Neural cell (in vitro differentiated cells): ENCODE measurements at regions not wholly inside any gene's neighbourhood (a gene's known extent, or its start where the extent isn't known, plus 50 kb on each side); places are given as distances from the start of the nearest gene placed in this dataset.

ENCODE experiments used
- H2AFZ ChIP-seq: fragments of 200-600, 300-800 bp; sonication (generic), shearing (Covaris generic); 2 replicates; pipeline ENCODE4 v1.6.0; 2014; ENCODE audit warnings: low read depth, mild to moderate bottlenecking, antibody characterized with exemption, low read length, moderate library complexity
- H3F3A ChIP-seq: fragments of 200-600 bp; shearing (Covaris generic); 2 replicates; pipeline ENCODE4 v1.6.1; 2016; ENCODE audit warnings: mild to moderate bottlenecking, moderate library complexity, mixed read lengths, antibody characterized with exemption, low read length; ENCODE audit not compliant: insufficient read depth, poor library complexity, severe bottlenecking
- H3K27ac ChIP-seq: fragments of 200-600, 300-800 bp; sonication (generic), shearing (Covaris generic); 2 replicates; pipeline ENCODE4 v1.5.1; 2014; ENCODE audit warnings: mild to moderate bottlenecking, low read length, moderate library complexity
- H3K27me3 ChIP-seq: fragments of 300-800, 200-600 bp; sonication (generic), shearing (Covaris generic); 2 replicates; pipeline ENCODE4 v1.6.0; 2014; ENCODE audit warnings: mild to moderate bottlenecking, low read depth, low read length, moderate library complexity; ENCODE audit not compliant: insufficient read depth
- H3K36me3 ChIP-seq: fragments of 300-800, 200-600 bp; sonication (generic), shearing (Covaris generic); 2 replicates; pipeline ENCODE4 v1.5.1; 2014; ENCODE audit warnings: mild to moderate bottlenecking, antibody characterized with exemption, low read length, moderate library complexity; ENCODE audit not compliant: insufficient read depth
- H3K4me2 ChIP-seq: fragments of 300-800, 200-600 bp; sonication (generic), shearing (Covaris generic); 2 replicates; pipeline ENCODE4 v1.6.0; 2014; ENCODE audit warnings: mild to moderate bottlenecking, low read length
- H3K4me3 ChIP-seq: fragments of 300-800, 200-600 bp; sonication (generic), shearing (Covaris generic); 2 replicates; pipeline ENCODE4 v1.5.1; 2014; ENCODE audit warnings: mild to moderate bottlenecking, low read length, moderate library complexity
- H3K79me2 ChIP-seq: fragments of 200-600 bp; shearing (Covaris generic); replicated peaks from 2 replicates; pipeline ENCODE4 v1.6.0; 2014; ENCODE audit warnings: mild to moderate bottlenecking, low read length, moderate library complexity; ENCODE audit not compliant: insufficient read depth
- H3K9ac ChIP-seq: fragments of 300-800, 200-600 bp; sonication (generic), shearing (Covaris generic); 2 replicates; pipeline ENCODE4 v1.6.1; 2016; ENCODE audit warnings: mild to moderate bottlenecking, low read length, mixed read lengths
- H3K9me2 ChIP-seq: fragments of 200-600 bp; shearing (Covaris generic); 2 replicates; pipeline ENCODE4 v1.6.1; 2016; ENCODE audit warnings: mild to moderate bottlenecking, low read length, mixed read lengths; ENCODE audit not compliant: insufficient read depth
- H3K9me3 ChIP-seq: fragments of 200-600, 300-800 bp; sonication (generic), shearing (Covaris generic); 2 replicates; pipeline ENCODE4 v1.6.1; 2016; ENCODE audit warnings: mild to moderate bottlenecking, mixed run types, low read length, moderate library complexity, mixed read lengths
- H4K20me1 ChIP-seq: fragments of 200-600 bp; shearing (Covaris generic); 2 replicates; pipeline ENCODE4 v1.6.1; 2016; ENCODE audit warnings: mild to moderate bottlenecking, mixed run types; ENCODE audit not compliant: insufficient read depth
- CTCF ChIP-seq: fragments of 450-650 bp; IDR thresholded peaks from 2 replicates; pipeline ENCODE4 v1.5.1; 2014; ENCODE audit warnings: antibody characterized with exemption, mild to moderate bottlenecking, moderate library complexity; ENCODE audit not compliant: poor library complexity, severe bottlenecking
- EP300 ChIP-seq: fragments of 450-650 bp; conservative IDR thresholded peaks from 2 replicates; pipeline ENCODE4 v1.6.1; 2014; ENCODE audit warnings: antibody characterized with exemption, mild to moderate bottlenecking, moderate library complexity; ENCODE audit not compliant: poor library complexity, severe bottlenecking
- EZH2 ChIP-seq: fragments of 200-600, 300-800 bp; shearing (Covaris generic), sonication (generic); IDR thresholded peaks from 2 replicates; pipeline ENCODE4 v1.6.1; 2014; ENCODE audit warnings: antibody characterized with exemption, low read length, borderline replicate concordance, mild to moderate bottlenecking; ENCODE audit not compliant: insufficient read depth, poor library complexity, severe bottlenecking
- MXI1 ChIP-seq: fragments of 450-650 bp; conservative IDR thresholded peaks from 2 replicates; pipeline ENCODE4 v1.6.1; 2014; ENCODE audit warnings: antibody characterized with exemption, mild to moderate bottlenecking; ENCODE audit not compliant: poor library complexity, severe bottlenecking
- POLR2AphosphoS5 ChIP-seq: IDR thresholded peaks from 2 replicates; pipeline ENCODE4 v1.6.1; 2012
- RAD21 ChIP-seq: fragments of 450-650 bp; conservative IDR thresholded peaks from 2 replicates; pipeline ENCODE4 v1.6.1; 2014; ENCODE audit warnings: antibody characterized with exemption, mild to moderate bottlenecking, moderate library complexity
- REST ChIP-seq: IDR thresholded peaks from 2 replicates; pipeline ENCODE4 v1.6.1; 2012; ENCODE audit warnings: borderline replicate concordance
- SMC3 ChIP-seq: fragments of 450-650 bp; conservative IDR thresholded peaks from 2 replicates; pipeline ENCODE4 v1.6.1; 2014; ENCODE audit warnings: antibody characterized with exemption, mild to moderate bottlenecking, moderate library complexity; ENCODE audit not compliant: poor library complexity
- TAF1 ChIP-seq: IDR thresholded peaks from 2 replicates; pipeline ENCODE4 v1.6.1; 2012; ENCODE audit warnings: low read depth

GRCh38 chr15:59876140-59876539 is 128.0 kb upstream of the FOXB1 start:
- no peak overlapping the region for H3K9ac ChIP-seq
- no peaks in the 10 kb centered on the region for H4K20me1 ChIP-seq
- no peaks in the 10 kb centered on the region for H3K9me3 ChIP-seq
- TF ChIP-seq REST = no peak
- H3K27ac ChIP-seq = no peak overlapping the region
- no peaks in the 10 kb centered on the region for H3K79me2 ChIP-seq
- no peak overlapping the region for H2AFZ ChIP-seq
- no peaks in the 10 kb centered on the region for H3F3A ChIP-seq
- no peak overlapping the region for H3K4me3 ChIP-seq
- no peaks in the 10 kb centered on the region for H3K27me3 ChIP-seq
- H3K36me3 ChIP-seq = no peaks in the 10 kb centered on the region
- H3K9me2 ChIP-seq = no peaks in the 10 kb centered on the region
- no peak overlapping the region for H3K4me2 ChIP-seq

- H3K79me2 ChIP-seq = no peaks in the 10 kb centered on the region
- H3K9me2 ChIP-seq = no peaks in the 10 kb centered on the region
- no peaks in the 10 kb centered on the region for H3K27me3 ChIP-seq
- H3K4me3 ChIP-seq = no peak overlapping the region
- H2AFZ ChIP-seq = no peak overlapping the region
- no peaks in the 10 kb centered on the region for H3K9me3 ChIP-seq
- H3F3A ChIP-seq = no peaks in the 10 kb centered on the region
- H4K20me1 ChIP-seq = no peaks in the 10 kb centered on the region
- no peak overlapping the region for H3K27ac ChIP-seq
- no peaks in the 10 kb centered on the region for H3K36me3 ChIP-seq
- TF ChIP-seq POLR2AphosphoS5 = no peak
- no peak for TF ChIP-seq EP300
- TF ChIP-seq REST = no peak
- TF ChIP-seq MXI1 = no peak
- no peak for TF ChIP-seq CTCF
- no peak for TF ChIP-seq TAF1
- TF ChIP-seq SMC3 = no peak
- TF ChIP-seq EZH2 = no peak
- TF ChIP-seq RAD21 = no peak
- H3K9ac ChIP-seq = no peak overlapping the region
- H3K4me2 ChIP-seq = no peak overlapping the region
Observed at GRCh38 chr15:59873644-59874272, 130.4 kb upstream of the FOXB1 start.
